IPS-18a (cell line): ENCODE measurements at regions not wholly inside any gene's neighbourhood (a gene's known extent, or its start where the extent isn't known, plus 50 kb on each side); places are given as distances from the start of the nearest gene placed in this dataset.
A peak's percentile ranks its signal among the peaks of the same experiment; 100 is the strongest.

Experiments used
- H3K27ac ChIP-seq: one replicate; pipeline ENCODE4 v1.5.1; 2013; ENCODE audit warnings: low read length
- H3K27me3 ChIP-seq: one replicate; pipeline ENCODE4 v1.6.1; 2013; ENCODE audit warnings: mild to moderate bottlenecking, low read length; ENCODE audit not compliant: control insufficient read depth, insufficient read depth
- H3K36me3 ChIP-seq: one replicate; pipeline ENCODE4 v1.6.1; 2013; ENCODE audit warnings: low read depth, low read length; ENCODE audit not compliant: control insufficient read depth
- H3K4me1 ChIP-seq: one replicate; pipeline ENCODE4 v1.6.1; 2013; ENCODE audit warnings: low read depth, low read length; ENCODE audit not compliant: control insufficient read depth
- H3K4me3 ChIP-seq: one replicate; pipeline ENCODE4 v1.5.1; 2013; ENCODE audit warnings: low read length
- H3K9ac ChIP-seq: one replicate; pipeline ENCODE4 v1.6.1; 2013; ENCODE audit warnings: mild to moderate bottlenecking, low read length, moderate library complexity
- H3K9me3 ChIP-seq: one replicate; pipeline ENCODE4 v1.6.1; 2013; ENCODE audit warnings: low read depth, low read length; ENCODE audit not compliant: control insufficient read depth

DNA sequence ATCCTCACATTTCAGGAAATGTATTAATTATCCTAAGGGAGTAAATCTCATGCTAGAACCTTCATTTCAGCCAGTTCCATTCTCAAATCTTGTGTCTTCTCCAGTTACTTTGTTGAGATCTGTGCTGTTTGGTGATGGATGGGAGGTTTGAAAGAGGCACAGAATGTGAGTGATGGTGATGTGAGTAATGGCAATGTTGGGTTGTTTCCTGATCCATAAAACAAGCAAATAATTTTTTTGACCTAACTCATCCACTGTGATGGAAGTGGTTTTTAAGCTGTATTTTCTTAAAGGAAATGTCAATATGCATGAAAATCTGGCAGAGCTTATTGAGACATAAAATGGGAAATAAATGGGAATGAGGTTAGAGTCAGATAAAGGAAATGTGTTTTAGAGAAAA, 214.7 kb downstream of the CHRM3 start:
- no peak overlapping the region for H3K27ac ChIP-seq
- no peak overlapping the region for H3K9ac ChIP-seq
- H3K27me3 ChIP-seq = no peaks in the 10 kb centered on the region
- no peaks in the 10 kb centered on the region for H3K4me1 ChIP-seq
- no peak overlapping the region for H3K4me3 ChIP-seq
- H3K9me3 ChIP-seq = no peaks in the 10 kb centered on the region
- no peaks in the 10 kb centered on the region for H3K36me3 ChIP-seq

DNA sequence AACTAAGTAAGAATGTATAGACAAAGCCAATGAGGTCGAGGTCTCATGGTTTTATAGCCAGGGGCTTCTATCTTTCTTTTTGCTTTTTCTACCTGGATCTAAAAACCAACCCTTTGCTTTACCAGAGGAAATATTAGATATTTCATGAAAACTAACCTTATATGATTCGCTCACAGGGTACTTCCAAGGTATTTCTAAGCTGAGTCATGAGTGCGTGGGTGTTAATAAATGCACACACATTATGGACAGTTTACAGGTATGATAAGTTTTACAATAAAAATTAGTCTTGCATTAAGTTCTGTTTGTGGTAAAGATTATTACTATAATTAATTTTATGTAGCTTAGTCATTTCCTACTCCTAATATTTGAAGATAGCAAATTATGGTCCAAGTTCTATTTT, 217.2 kb downstream of the CHRM3 start:
- no peak overlapping the region for H3K9ac ChIP-seq
- no peaks in the 10 kb centered on the region for H3K4me1 ChIP-seq
- no peaks in the 10 kb centered on the region for H3K9me3 ChIP-seq
- no peaks in the 10 kb centered on the region for H3K27me3 ChIP-seq
- H3K27ac ChIP-seq = no peak overlapping the region
- H3K36me3 ChIP-seq = no peaks in the 10 kb centered on the region
- no peak overlapping the region for H3K4me3 ChIP-seq

DNA sequence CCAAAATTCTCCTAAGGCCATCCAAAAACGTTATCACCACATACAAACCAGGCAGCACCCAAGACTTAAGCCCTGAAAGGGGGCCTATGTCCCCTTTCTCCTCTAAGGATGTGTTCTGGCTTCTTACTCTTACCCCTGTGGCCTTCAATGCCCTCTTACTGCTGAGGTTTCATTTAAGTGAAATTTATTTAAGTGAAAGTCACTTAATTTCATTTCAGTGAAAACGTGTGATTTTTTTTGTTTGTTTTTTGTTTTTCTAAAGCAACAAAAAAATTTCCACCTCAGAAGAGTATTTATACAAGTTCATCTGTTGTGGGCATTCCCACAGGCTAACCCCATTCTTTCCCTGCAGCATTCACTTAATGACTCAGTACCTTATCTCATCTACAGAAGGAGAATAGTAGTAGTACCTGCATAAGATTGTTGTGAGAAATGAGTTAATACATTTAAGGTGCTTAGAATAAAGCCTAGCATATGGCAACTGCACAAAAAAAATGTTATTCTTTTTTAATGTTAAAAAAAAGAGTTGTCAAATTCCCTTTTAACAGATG, 220.6 kb downstream of the CHRM3 start:
- no peak overlapping the region for H3K4me3 ChIP-seq
- no peaks in the 10 kb centered on the region for H3K27me3 ChIP-seq

DNA sequence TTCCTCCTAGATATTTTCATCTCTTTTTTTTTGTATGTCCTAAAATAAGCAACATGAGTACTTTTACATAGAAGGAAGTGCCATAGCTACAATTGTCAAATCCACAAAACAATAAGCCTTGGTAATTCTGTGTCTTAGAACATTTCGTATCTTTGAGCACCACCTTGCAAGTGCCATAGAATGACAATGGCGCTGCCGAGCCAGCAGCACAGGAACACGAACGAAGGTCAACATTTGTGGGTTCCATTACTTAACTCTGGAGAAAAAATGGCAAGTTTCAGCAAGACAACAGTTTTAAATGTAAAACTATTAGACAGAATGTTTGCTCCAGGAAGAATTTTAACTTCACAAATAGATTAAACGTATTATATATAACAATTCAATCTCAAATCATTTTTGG, 222.1 kb downstream of the CHRM3 start:
- Histone ChIP-seq H3K36me3 (no peaks in the 10 kb centered on the region), H3K4me3 (no peak overlapping the region), H3K9me3 (no peaks in the 10 kb centered on the region), H3K27me3 (no peaks in the 10 kb centered on the region), H3K4me1 (no peaks in the 10 kb centered on the region), H3K9ac (no peak overlapping the region), H3K27ac (no peak overlapping the region)

More for the DNA sequence above, 220.6 kb downstream of the CHRM3 start:
- H3K4me1 ChIP-seq = no peaks in the 10 kb centered on the region
- no peaks in the 10 kb centered on the region for H3K9me3 ChIP-seq
- no peak overlapping the region for H3K27ac ChIP-seq
- H3K9ac ChIP-seq = no peak overlapping the region
- H3K36me3 ChIP-seq = no peaks in the 10 kb centered on the region

DNA sequence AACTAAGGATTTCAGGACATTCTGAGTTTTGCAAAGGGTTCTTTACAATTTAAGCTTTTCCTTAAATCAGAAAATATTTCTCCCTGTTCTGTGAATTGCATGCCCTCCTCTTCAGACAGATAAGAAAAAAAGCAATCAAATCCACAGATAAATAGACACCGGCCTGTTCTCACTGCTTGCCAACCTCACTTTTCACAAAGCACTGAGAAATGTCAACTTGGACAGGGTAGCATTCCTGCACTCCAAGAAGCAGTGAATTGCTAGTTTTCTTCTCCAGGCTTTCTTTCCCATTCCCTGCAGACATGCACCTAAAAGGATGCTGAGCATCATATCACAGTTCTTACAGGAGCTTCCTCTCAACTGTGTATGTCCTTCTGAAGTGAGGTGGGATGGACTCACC, 226.0 kb downstream of the CHRM3 start:
- Histone ChIP-seq H3K9ac (no peak overlapping the region), H3K27ac (no peak overlapping the region), H3K4me3 (no peak overlapping the region), H3K9me3 (no peaks in the 10 kb centered on the region), H3K27me3 (no peaks in the 10 kb centered on the region), H3K4me1 (no peaks in the 10 kb centered on the region), H3K36me3 (no peaks in the 10 kb centered on the region)

DNA sequence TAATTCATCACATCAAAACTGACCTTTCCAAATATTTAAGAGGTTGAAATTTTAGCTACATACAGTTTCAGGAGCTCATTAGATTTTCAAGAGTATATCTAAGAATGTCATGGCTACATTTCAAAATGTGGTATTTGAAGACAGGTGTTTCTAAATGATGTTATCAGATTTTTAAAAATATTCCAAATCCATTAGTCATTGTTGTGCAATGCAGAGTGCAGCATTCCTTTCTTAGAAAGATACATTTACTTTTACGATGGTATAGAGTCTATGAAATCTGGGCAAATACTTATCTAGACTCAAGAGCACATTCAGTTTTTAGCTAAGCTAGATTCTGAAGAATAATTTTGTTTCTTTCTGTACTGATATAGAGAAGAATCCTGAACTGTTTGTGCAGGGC, 230.3 kb downstream of the CHRM3 start:
- H3K27ac ChIP-seq = no peak overlapping the region
- H3K4me3 ChIP-seq = no peak overlapping the region
- H3K9ac ChIP-seq = no peak overlapping the region
- H3K27me3 ChIP-seq = no peaks in the 10 kb centered on the region
- H3K36me3 ChIP-seq = no peaks in the 10 kb centered on the region
- H3K4me1 ChIP-seq = peaks cover 3% of the 10 kb centered on the region
- no peaks in the 10 kb centered on the region for H3K9me3 ChIP-seq

DNA sequence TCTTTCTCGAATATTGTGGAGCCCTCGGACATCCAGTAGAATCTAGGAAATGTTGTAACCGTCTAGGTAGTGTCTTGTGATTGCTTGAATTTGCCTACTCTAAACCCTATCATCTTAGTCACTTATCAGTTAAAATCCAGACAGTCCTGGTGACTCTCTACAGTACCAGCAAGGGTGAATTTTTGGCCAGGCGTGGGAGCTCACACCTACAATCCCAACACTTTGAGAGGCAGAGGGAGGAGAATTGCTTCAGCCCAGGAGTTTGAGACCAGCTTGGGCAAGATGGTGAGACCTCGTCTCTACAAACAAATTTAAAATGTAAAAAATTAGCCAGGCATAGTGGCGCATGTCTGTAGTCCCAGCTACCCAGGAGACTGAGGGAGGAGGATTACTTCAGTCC, 230.9 kb downstream of the CHRM3 start:
- H3K4me1 ChIP-seq = peaks cover 3% of the 10 kb centered on the region
- no peaks in the 10 kb centered on the region for H3K36me3 ChIP-seq
- H3K9ac ChIP-seq = no peak overlapping the region
- H3K9me3 ChIP-seq = no peaks in the 10 kb centered on the region
- H3K27me3 ChIP-seq = no peaks in the 10 kb centered on the region
- no peak overlapping the region for H3K4me3 ChIP-seq
- H3K27ac ChIP-seq = no peak overlapping the region

DNA sequence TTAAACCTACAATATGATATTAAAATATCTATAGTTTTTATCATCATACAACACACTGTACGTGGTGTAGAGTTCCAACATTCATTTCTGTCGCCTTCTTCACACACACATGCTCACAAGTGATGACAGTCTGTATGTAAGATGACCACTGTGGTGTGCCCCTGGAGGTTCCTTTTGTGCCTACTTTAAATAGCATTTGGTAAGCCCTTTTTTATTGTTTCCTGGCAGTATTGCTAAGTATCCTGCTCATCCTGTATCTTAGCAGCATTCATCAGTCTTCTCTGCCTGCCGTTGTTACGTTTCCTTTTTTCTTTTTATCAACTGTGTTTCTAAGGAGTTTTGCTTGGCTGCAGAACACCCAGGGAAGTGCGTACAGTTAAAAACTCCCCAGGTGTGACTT, 231.4 kb downstream of the CHRM3 start:
- Histone ChIP-seq H3K4me3 (no peak overlapping the region), H3K4me1 (peaks cover 3% of the 10 kb centered on the region), H3K27me3 (no peaks in the 10 kb centered on the region)

DNA sequence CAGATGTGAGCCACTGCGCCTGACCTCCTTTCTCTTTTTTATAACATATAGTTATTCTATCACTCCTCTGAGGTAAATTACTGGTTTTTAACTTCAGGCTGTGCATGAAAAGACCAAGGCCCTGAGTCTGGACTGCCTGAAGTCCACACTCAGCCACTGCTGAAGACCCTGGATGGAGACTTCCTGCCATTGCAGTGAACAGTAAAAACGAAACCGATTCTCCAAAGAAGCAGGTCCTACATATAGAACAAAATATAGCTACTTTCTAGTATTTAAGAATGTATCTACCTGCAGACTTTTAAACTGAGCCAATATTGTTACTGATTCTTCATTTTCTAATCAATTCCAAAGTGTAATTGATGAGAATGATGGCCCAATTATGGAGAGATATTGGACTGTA, 232.8 kb downstream of the CHRM3 start:
- Histone ChIP-seq H3K4me1 (peaks cover 3% of the 10 kb centered on the region), H3K9me3 (no peaks in the 10 kb centered on the region), H3K4me3 (no peak overlapping the region), H3K9ac (no peak overlapping the region), H3K27ac (no peak overlapping the region), H3K36me3 (no peaks in the 10 kb centered on the region), H3K27me3 (no peaks in the 10 kb centered on the region)

More for the DNA sequence above, 231.4 kb downstream of the CHRM3 start:
- no peak overlapping the region for H3K9ac ChIP-seq
- H3K9me3 ChIP-seq = no peaks in the 10 kb centered on the region
- no peak overlapping the region for H3K27ac ChIP-seq
- H3K36me3 ChIP-seq = no peaks in the 10 kb centered on the region

DNA sequence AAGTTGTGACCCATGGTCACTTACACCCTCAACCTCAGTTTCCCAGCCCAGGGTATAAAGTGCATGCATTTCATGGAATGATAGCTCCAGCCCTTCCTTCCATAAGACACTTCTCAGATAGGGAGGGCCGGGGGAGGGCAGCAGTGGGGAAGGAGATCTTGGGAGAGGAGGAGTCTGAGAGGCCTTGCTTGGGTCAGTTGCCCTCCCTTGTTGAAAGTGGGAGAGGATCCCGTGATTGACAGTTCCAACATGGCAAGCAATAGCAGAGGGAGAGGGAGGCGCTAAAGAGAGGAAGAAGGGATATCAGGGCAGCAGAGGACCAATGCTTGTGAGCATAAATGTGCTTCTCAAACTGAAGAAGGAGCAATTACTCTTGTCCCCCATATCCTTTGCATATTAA, 244.4 kb downstream of the CHRM3 start:
- peaks cover 8% of the 10 kb centered on the region for H3K4me1 ChIP-seq
- peak overlapping the region; percentile 49 for H3K4me3 ChIP-seq
- no peak overlapping the region for H3K9ac ChIP-seq
- H3K27me3 ChIP-seq = no peaks in the 10 kb centered on the region
- no peaks in the 10 kb centered on the region for H3K9me3 ChIP-seq
- no peaks in the 10 kb centered on the region for H3K36me3 ChIP-seq
- no peak overlapping the region for H3K27ac ChIP-seq

DNA sequence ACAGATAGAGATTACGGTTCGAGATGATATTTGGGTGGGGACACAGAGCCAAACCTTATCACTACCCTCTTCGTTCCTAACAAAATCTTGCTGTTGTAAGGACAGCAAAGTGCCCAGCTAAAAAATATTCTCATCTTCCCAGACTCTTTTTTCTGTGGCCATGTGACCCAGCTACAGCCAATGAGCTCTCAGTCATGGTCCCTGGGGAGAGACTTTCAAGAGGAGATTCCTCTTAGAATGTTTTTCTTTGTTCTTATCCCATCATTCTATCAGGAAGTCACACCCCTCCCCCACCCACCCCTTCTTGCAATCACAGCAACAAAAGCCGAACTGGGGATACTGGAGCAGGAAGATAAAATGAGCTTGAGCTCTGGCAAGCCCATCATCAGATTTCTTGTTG, 247.1 kb downstream of the CHRM3 start:
- Histone ChIP-seq H3K36me3 (no peaks in the 10 kb centered on the region), H3K4me3 (no peak overlapping the region), H3K9me3 (no peaks in the 10 kb centered on the region), H3K27me3 (no peaks in the 10 kb centered on the region), H3K9ac (no peak overlapping the region), H3K27ac (no peak overlapping the region), H3K4me1 (peaks cover 8% of the 10 kb centered on the region)

DNA sequence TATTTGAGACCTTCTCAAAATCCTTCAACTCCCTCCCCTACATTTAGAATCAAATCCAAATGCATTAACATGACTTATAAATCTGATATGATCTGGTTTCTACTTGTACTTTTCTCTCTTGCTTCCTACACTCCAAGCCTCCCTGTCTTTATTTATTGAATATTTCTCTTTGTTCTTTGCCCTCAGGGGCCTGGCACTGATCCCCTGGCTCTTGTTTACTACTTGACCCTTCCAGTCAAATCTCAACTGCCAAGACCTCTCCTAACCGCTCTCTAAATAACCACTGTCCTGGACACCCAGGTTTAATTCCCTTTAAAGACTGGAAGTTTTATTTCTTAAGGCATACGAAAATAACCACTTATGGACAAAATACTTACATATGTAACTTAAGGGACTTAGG, 248.9 kb downstream of the CHRM3 start:
- Histone ChIP-seq H3K27me3 (no peaks in the 10 kb centered on the region), H3K27ac (no peak overlapping the region), H3K4me1 (peaks cover 5% of the 10 kb centered on the region), H3K9me3 (no peaks in the 10 kb centered on the region), H3K36me3 (no peaks in the 10 kb centered on the region), H3K9ac (no peak overlapping the region), H3K4me3 (no peak overlapping the region)
